Psoas muscle (tissue), 7 donors: ENCODE measurements at regions not wholly inside any gene's neighbourhood (a gene's known extent, or its start where the extent isn't known, plus 50 kb on each side); places are given as distances from the start of the nearest gene placed in this dataset.

Experiments used
- ATAC-seq, 4 donors: fragments of 200-7000 bp; cut with Tn5 transposase; one replicate each; pipeline ENCODE4 v1.9.1; 2020; ENCODE audit warnings: moderate library complexity in 3 of 4, mild to moderate bottlenecking in 2 of 4
- DNase-seq, 2 donors: peaks; one replicate each; pipeline ENCODE4 v3.0.0-alpha.2; 2020
- H3K27ac ChIP-seq: fragments of 200-600 bp; one replicate; pipeline ENCODE4 v1.8.0; 2022
- H3K27me3 ChIP-seq, 3 donors: fragments of 200-600 bp in 1 of 3; one replicate each; pipeline versions ENCODE4 v1.6.1 to v1.8.0; 2013 to 2022; ENCODE audit warnings: low read length in 2 of 3, mild to moderate bottlenecking in 2 of 3, moderate library complexity in 1 of 3; ENCODE audit not compliant: insufficient read depth in 3 of 3
- H3K36me3 ChIP-seq, 2 donors: fragments of 200-600 bp in 1 of 2; one replicate each; pipeline versions ENCODE4 v1.6.1 to v1.8.0; 2013 to 2022; ENCODE audit warnings: low read depth in 1 of 2, mild to moderate bottlenecking in 1 of 2, moderate library complexity in 1 of 2; ENCODE audit not compliant: insufficient read depth in 1 of 2
- H3K4me1 ChIP-seq: fragments of 200-600 bp; one replicate; pipeline ENCODE4 v1.8.0; 2022
- H3K4me3 ChIP-seq: fragments of 200-600 bp; one replicate; pipeline ENCODE4 v1.8.0; 2022; ENCODE audit warnings: mild to moderate bottlenecking
- H3K9me3 ChIP-seq: fragments of 200-600 bp; one replicate; pipeline ENCODE4 v1.8.0; 2022
- WGBS, 3 donors: extraction: QIAGEN DNeasy Blood & Tissue Kit; methylation state at CpG; one replicate each; pipeline versions ENCODE4 v1.1.6 to v1.1.7; 2013; 5-methylcytosine and 5-hydroxymethylcytosine counted together
- intact Hi-C, 2 donors: fragments of 100-400 bp; cut with DNase I; formaldehyde crosslinking; loops; one replicate each; pipeline versions ENCODE4 v1.11.0 to v1.14.2; 2022
- TF ChIP-seq, protein P1 (sequence below): fragments of 200-600 bp; IDR thresholded peaks from one replicate; pipeline ENCODE4 v1.8.0; 2022; ENCODE audit warnings: antibody characterized with exemption
- donor health status: healthy with polysubstance abuse.
- donor health status: DM: no; HTN: no; CAD: no; lungs with moderate emphysema.
- donor health status: Bipolar disorder and iron deficiency.
- donor health status: healthy.
- donor health status: DM: yes; HTN: yes; CAD: no.
- donor health status: DM: no; HTN: no; CAD: no.
- donor health status: DM: yes; HTN: yes; CAD: no.

DNA sequence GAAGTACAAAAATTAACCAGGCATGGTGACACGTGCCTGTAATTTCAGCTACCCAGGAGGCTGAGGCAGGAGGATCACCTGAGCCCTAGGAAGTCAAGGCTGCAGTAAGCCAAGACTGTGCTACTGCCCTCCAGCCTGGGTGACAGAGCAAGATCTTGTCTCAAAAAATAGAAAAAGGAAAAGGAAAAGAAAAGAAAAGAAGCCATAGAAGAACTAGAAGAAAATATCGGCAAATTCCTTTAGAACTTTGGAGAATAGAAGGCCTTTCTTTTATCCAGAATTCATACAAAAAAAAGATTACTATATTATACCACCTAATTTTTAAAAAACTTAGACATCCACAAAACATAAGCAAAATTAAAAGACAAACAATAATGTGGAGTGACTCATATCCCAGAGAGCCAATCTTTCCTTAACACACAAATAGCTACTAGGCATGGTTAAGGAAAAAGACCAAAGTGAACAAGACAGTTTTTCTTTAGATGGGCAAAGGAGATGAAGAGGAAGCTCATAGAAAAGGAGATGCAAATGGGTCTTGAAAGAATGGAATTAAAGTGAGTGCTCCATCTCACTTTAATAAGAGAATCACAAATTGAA, 251.1 kb upstream of the IRF2BP2 start:
- DNase-seq (no peak), ATAC-seq (no peak)
- Histone ChIP-seq H3K4me1 (peaks cover 15% of the 10 kb centered on the region), H3K36me3 (no peaks in the 10 kb centered on the region), H3K4me3 (no peak overlapping the region), H3K9me3 (no peaks in the 10 kb centered on the region), H3K27me3 (no peaks in the 10 kb centered on the region), H3K27ac (no peak overlapping the region)
- intact Hi-C loops: no loop called here
- WGBS, 3 donors: 96 to 100% (median 100%) methylated on average over 2 of the region's 2 CpGs
- TF ChIP-seq, protein P1, sequence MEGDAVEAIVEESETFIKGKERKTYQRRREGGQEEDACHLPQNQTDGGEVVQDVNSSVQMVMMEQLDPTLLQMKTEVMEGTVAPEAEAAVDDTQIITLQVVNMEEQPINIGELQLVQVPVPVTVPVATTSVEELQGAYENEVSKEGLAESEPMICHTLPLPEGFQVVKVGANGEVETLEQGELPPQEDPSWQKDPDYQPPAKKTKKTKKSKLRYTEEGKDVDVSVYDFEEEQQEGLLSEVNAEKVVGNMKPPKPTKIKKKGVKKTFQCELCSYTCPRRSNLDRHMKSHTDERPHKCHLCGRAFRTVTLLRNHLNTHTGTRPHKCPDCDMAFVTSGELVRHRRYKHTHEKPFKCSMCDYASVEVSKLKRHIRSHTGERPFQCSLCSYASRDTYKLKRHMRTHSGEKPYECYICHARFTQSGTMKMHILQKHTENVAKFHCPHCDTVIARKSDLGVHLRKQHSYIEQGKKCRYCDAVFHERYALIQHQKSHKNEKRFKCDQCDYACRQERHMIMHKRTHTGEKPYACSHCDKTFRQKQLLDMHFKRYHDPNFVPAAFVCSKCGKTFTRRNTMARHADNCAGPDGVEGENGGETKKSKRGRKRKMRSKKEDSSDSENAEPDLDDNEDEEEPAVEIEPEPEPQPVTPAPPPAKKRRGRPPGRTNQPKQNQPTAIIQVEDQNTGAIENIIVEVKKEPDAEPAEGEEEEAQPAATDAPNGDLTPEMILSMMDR: no peak

DNA sequence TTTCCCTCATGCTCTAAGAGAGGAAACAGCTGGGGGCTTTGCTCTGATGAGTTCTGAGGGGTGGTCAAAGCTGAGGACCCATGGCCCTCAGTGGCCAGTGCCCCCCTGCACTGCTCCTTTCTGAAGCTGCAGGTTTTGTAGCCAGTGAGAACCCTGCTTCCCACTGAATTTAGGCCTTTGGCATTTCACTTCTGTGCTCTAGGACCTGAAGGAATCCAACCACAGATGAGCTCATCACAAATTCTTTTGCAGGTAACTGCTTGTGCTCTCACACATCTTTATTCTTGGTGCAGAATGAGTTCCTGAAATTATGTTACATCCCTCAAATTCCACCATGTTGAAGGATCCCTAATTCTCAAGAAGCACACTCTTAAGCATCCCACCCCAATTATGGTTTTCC, 248.7 kb upstream of the IRF2BP2 start:
- Histone ChIP-seq H3K27me3 (no peaks in the 10 kb centered on the region), H3K9me3 (no peaks in the 10 kb centered on the region), H3K4me3 (no peak overlapping the region), H3K36me3 (no peaks in the 10 kb centered on the region), H3K27ac (no peak overlapping the region), H3K4me1 (peaks cover 10% of the 10 kb centered on the region)
- TF ChIP-seq, protein P1: no peak
- intact Hi-C loops: no loop called here
- DNase-seq (no peak), ATAC-seq (no peak)

DNA sequence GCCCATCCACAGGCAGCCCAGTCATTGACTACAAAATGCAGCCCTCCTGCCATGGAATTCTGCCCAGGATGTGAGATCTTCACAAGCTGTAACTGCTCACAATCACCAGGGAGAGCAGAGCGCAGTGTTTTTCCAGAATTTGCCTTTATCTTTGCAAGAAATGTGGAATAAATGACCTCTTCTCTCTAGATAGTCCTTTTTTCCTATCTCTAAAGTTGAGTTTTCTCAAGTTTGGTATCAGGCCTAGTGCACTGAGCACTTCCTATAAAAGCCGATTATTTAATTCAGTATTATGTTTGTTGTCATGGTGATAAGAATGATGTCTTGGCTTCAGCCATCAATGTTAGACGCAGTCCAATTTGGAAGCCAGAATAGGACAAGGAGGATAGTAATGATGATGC, 246.9 kb upstream of the IRF2BP2 start:
- no peaks in the 10 kb centered on the region for H3K36me3 ChIP-seq
- no peak overlapping the region for H3K27ac ChIP-seq
- TF ChIP-seq, protein P1: no peak
- H3K4me3 ChIP-seq: no peak overlapping the region
- DNase-seq (no peak), ATAC-seq (no peak)
- no peaks in the 10 kb centered on the region for H3K9me3 ChIP-seq
- intact Hi-C loops: no loop called here
- H3K27me3 ChIP-seq: no peaks in the 10 kb centered on the region
- H3K4me1 ChIP-seq: no peaks in the 10 kb centered on the region
- WGBS, 3 donors: 47 to 56% (median 53%) methylated on average over 3 of the region's 3 CpGs

DNA sequence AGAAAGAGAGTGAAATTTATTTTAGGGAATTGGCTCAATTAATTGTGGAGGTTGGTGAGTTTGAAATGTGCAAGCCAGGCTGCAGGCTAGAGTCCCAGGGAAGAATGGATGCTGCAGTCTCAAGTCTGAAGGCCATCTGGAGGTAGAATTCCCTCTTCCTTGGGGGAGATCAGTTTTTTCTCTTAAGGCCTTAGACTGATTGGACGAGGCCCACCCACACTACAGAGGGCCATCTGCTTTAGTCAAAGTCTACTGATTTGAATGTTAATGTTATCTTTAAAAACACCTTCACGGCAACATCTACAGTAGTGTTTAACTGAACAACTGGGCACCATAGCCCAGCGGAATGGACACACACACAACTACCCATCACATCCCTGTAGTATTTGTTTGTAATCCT, 245.9 kb upstream of the IRF2BP2 start:
- Histone ChIP-seq H3K4me3 (no peak overlapping the region), H3K27me3 (no peaks in the 10 kb centered on the region), H3K36me3 (no peaks in the 10 kb centered on the region), H3K4me1 (no peaks in the 10 kb centered on the region), H3K27ac (no peak overlapping the region), H3K9me3 (no peaks in the 10 kb centered on the region)
- DNase-seq (no peak), ATAC-seq (no peak)
- intact Hi-C loops: no loop called here
- TF ChIP-seq, protein P1: no peak
- WGBS, 3 donors: 94 to 99% (median 98%) methylated on average over 3 of the region's 3 CpGs

DNA sequence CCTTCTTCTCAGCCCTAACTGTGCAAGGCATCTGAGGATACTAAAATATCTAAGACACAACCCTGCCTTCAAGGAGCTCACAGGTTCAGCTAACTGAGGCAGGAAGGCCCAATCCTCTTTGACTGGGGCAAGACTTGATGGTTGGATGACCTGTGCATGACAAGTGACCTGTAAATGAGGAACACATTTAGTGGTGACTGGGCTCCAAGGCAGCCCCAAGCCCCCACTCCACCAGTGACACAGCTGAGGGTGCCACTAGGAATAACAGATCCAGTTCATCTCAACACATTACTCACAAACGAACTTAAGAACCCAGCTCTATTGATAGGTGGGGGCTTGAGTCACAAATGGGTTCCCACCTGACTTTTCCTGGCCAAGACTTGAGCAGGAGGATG, 244.7 kb upstream of the IRF2BP2 start:
- 75 to 91% (median 78%) methylated on average over 1 of the region's 1 CpG for WGBS, 3 donors
- Histone ChIP-seq H3K9me3 (no peaks in the 10 kb centered on the region), H3K36me3 (no peaks in the 10 kb centered on the region), H3K4me1 (no peaks in the 10 kb centered on the region), H3K4me3 (no peak overlapping the region), H3K27ac (no peak overlapping the region), H3K27me3 (no peaks in the 10 kb centered on the region)
- ATAC-seq: no peak
- TF ChIP-seq, protein P1: no peak
- intact Hi-C loops: no loop called here
- DNase-seq: no peak
